Chondrocyte (in vitro differentiated cells): ENCODE measurements at regions not wholly inside any gene's neighbourhood (a gene's known extent, or its start where the extent isn't known, plus 50 kb on each side); places are given as distances from the start of the nearest gene placed in this dataset.

Experiments
- DNase-seq: peaks from one replicate; pipeline ENCODE4 v3.0.0; 2021; ENCODE audit warnings: mixed read lengths, low spot score
- H3K27ac Mint-ChIP-seq: one replicate; pipeline ENCODE4 v1.8.0; 2021; ENCODE audit warnings: mild to moderate bottlenecking, moderate library complexity, mixed read lengths; ENCODE audit not compliant: unreplicated experiment
- H3K27me3 Mint-ChIP-seq: 2 replicates; pipeline ENCODE4 v1.8.0; 2021; ENCODE audit warnings: low read depth, mixed read lengths
- H3K36me3 Mint-ChIP-seq: 2 replicates; pipeline ENCODE4 v1.8.0; 2021; ENCODE audit warnings: low read depth, mixed read lengths
- H3K4me1 Mint-ChIP-seq: 2 replicates; pipeline ENCODE4 v1.8.0; 2021; ENCODE audit warnings: low read depth, mild to moderate bottlenecking, mixed read lengths
- H3K4me3 Mint-ChIP-seq: one replicate; pipeline ENCODE4 v1.8.0; 2021; ENCODE audit warnings: mild to moderate bottlenecking, moderate library complexity, mixed read lengths; ENCODE audit not compliant: unreplicated experiment
- H3K9me3 Mint-ChIP-seq: 2 replicates; pipeline ENCODE4 v1.8.0; 2021; ENCODE audit warnings: low read depth, mixed read lengths
- CTCF ChIP-seq: fragments of 200-600 bp; sonication (generic); IDR thresholded peaks from 2 replicates; pipeline ENCODE4 v1.5.0; 2021; ENCODE audit warnings: antibody characterized with exemption, mild to moderate bottlenecking, moderate library complexity

GRCh38 chr3:117128133-117128532 lies 418.6 kb downstream of the TUSC7 start:
- no peaks in the 10 kb centered on the region for H3K9me3 Mint-ChIP-seq
- DNase-seq: no peak
- H3K4me1 Mint-ChIP-seq: peaks cover 18% of the 10 kb centered on the region
- no peaks in the 10 kb centered on the region for H3K27me3 Mint-ChIP-seq
- TF ChIP-seq CTCF: no peak
- no peak overlapping the region for H3K27ac Mint-ChIP-seq
- H3K36me3 Mint-ChIP-seq: no peaks in the 10 kb centered on the region
- no peak overlapping the region for H3K4me3 Mint-ChIP-seq

GRCh38 chr3:117128872-117129271 lies 419.3 kb downstream of the TUSC7 start:
- Mint-ChIP-seq H3K27me3 (no peaks in the 10 kb centered on the region), H3K4me1 (peaks cover 13% of the 10 kb centered on the region), H3K36me3 (no peaks in the 10 kb centered on the region), H3K9me3 (no peaks in the 10 kb centered on the region), H3K4me3 (no peak overlapping the region), H3K27ac (no peak overlapping the region)
- no peak for DNase-seq
- TF ChIP-seq CTCF: no peak

GRCh38 chr3:117129516-117129915 lies 419.9 kb downstream of the TUSC7 start:
- no peak for DNase-seq
- H3K27ac Mint-ChIP-seq: no peak overlapping the region

GRCh38 chr3:117130222-117130621 lies 420.6 kb downstream of the TUSC7 start:
- H3K4me1 Mint-ChIP-seq: peaks cover 13% of the 10 kb centered on the region
- no peaks in the 10 kb centered on the region for H3K36me3 Mint-ChIP-seq
- TF ChIP-seq CTCF: no peak
- no peak overlapping the region for H3K27ac Mint-ChIP-seq
- no peak for DNase-seq
- no peaks in the 10 kb centered on the region for H3K27me3 Mint-ChIP-seq
- no peak overlapping the region for H3K4me3 Mint-ChIP-seq
- H3K9me3 Mint-ChIP-seq: no peaks in the 10 kb centered on the region

More at GRCh38 chr3:117129516-117129915, 419.9 kb downstream of the TUSC7 start:
- Mint-ChIP-seq H3K36me3 (no peaks in the 10 kb centered on the region), H3K4me3 (no peak overlapping the region), H3K4me1 (peaks cover 13% of the 10 kb centered on the region), H3K27me3 (no peaks in the 10 kb centered on the region), H3K9me3 (no peaks in the 10 kb centered on the region)
- no peak for TF ChIP-seq CTCF

- H3K9me3 Mint-ChIP-seq: no peaks in the 10 kb centered on the region
- no peak for TF ChIP-seq CTCF
- H3K4me1 Mint-ChIP-seq: peaks cover 13% of the 10 kb centered on the region
- no peaks in the 10 kb centered on the region for H3K36me3 Mint-ChIP-seq
- no peaks in the 10 kb centered on the region for H3K27me3 Mint-ChIP-seq
- no peak overlapping the region for H3K4me3 Mint-ChIP-seq
- DNase-seq: no peak
- H3K27ac Mint-ChIP-seq: no peak overlapping the region
These were observed 421.7 kb downstream of the TUSC7 start for GRCh38 chr3:117131259-117131658.
